Activated CD4-positive, alpha-beta T cell treated with anti-CD3 and anti-CD28 coated beads, Interleukin-2, amount 50 U/mL, for 24 hours (primary cell): ENCODE measurements at regions not wholly inside any gene's neighbourhood (a gene's known extent, or its start where the extent isn't known, plus 50 kb on each side); places are given as distances from the start of the nearest gene placed in this dataset.
"Not testable (repeated sequence)": the region's sequence is repeated elsewhere in the genome, so short reads cannot be mapped to it uniquely, and the experiment has no call there.

Experiments
- DNase-seq, 2 donors: peaks; one replicate each; pipeline ENCODE4 v3.0.0-alpha.2; 2020; ENCODE audit warnings: low read depth in 1 of 2, low spot score in 1 of 2

- no peak for DNase-seq
These were observed 99.5 kb downstream of the FMR1NB start for GRCh38 chrX:148080593-148080992.

GRCh38 chrX:148084611-148085010 is 103.5 kb downstream of the FMR1NB start:
- DNase-seq: no peak

GRCh38 chrX:148120151-148120550 is 139.0 kb downstream of the FMR1NB start:
- no peak for DNase-seq

GRCh38 chrX:148120999-148121623 is 140.0 kb downstream of the FMR1NB start:
- DNase-seq: no peak

GRCh38 chrX:148128872-148129505 is 147.9 kb downstream of the FMR1NB start:
- not testable (repeated sequence) for DNase-seq

- DNase-seq: no peak
These were observed 152.1 kb downstream of the FMR1NB start for GRCh38 chrX:148133105-148133725.

GRCh38 chrX:148134578-148134977 is 153.4 kb downstream of the FMR1NB start:
- no peak for DNase-seq

- no peak for DNase-seq
These were observed 154.6 kb downstream of the FMR1NB start for GRCh38 chrX:148135738-148136137.

GRCh38 chrX:148146121-148146520 is 165.0 kb downstream of the FMR1NB start:
- DNase-seq: no peak

- DNase-seq: no peak
These were observed 175.8 kb downstream of the FMR1NB start for GRCh38 chrX:148156986-148157385.

- no peak for DNase-seq
These were observed 178.7 kb downstream of the FMR1NB start for GRCh38 chrX:148159796-148160195.

GRCh38 chrX:148161701-148162100 is 180.6 kb downstream of the FMR1NB start:
- DNase-seq: no peak

- DNase-seq: no peak
These were observed 204.5 kb downstream of the FMR1NB start for GRCh38 chrX:148185631-148186030.

- no peak for DNase-seq
These were observed 211.4 kb downstream of the FMR1NB start for GRCh38 chrX:148192547-148192946.

- no peak for DNase-seq
These were observed 212.6 kb downstream of the FMR1NB start for GRCh38 chrX:148193759-148194158.

- DNase-seq: no peak
These were observed 222.4 kb downstream of the FMR1NB start for GRCh38 chrX:148203531-148203930.

- DNase-seq: no peak
These were observed 223.1 kb downstream of the FMR1NB start for GRCh38 chrX:148204195-148204594.

GRCh38 chrX:148214786-148215185 is 233.6 kb downstream of the FMR1NB start:
- DNase-seq: no peak

GRCh38 chrX:148215726-148216125 is 234.6 kb downstream of the FMR1NB start:
- DNase-seq: no peak

- no peak for DNase-seq
These were observed 242.2 kb downstream of the FMR1NB start for GRCh38 chrX:148223361-148223760.

GRCh38 chrX:148228521-148228920 is 247.4 kb downstream of the FMR1NB start:
- DNase-seq: no peak

- no peak for DNase-seq
These were observed 248.7 kb downstream of the FMR1NB start for GRCh38 chrX:148229801-148230303.
